HG03558 (cell line): ENCODE measurements at regions not wholly inside any gene's neighbourhood (a gene's known extent, or its start where the extent isn't known, plus 50 kb on each side); places are given as distances from the start of the nearest gene placed in this dataset.

Experiments
- ATAC-seq: cut with Tn5 transposase; IDR thresholded peaks from one replicate; pipeline ENCODE4 v1.9.1; 2021; ENCODE audit warnings: moderate number of reproducible peaks; ENCODE audit not compliant: unreplicated experiment; ENCODE audit errors: extremely low read depth

- ATAC-seq, result no peak
Observed at GRCh38 chr9:89869793-89870580, 265.2 kb downstream of the GADD45G start.

GRCh38 chr9:89871871-89872331, 267.1 kb downstream of the GADD45G start:
- no peak for ATAC-seq

- no peak for ATAC-seq
Observed at GRCh38 chr9:89872426-89872912, 267.7 kb downstream of the GADD45G start.

GRCh38 chr9:89872913-89873707, 268.3 kb downstream of the GADD45G start:
- ATAC-seq, result no peak

GRCh38 chr9:89873801-89874200, 269.0 kb downstream of the GADD45G start:
- ATAC-seq, result no peak

- no peak for ATAC-seq
Observed at GRCh38 chr9:89874351-89875321, 269.8 kb downstream of the GADD45G start.

GRCh38 chr9:89877051-89878002, 272.5 kb downstream of the GADD45G start:
- ATAC-seq, result no peak

- no peak for ATAC-seq
Observed at GRCh38 chr9:89878003-89878411, 273.2 kb downstream of the GADD45G start.

- no peak for ATAC-seq
Observed at GRCh38 chr9:89878687-89879086, 273.9 kb downstream of the GADD45G start.

- no peak for ATAC-seq
Observed at GRCh38 chr9:89879276-89879675, 274.5 kb downstream of the GADD45G start.

GRCh38 chr9:89879701-89880100, 274.9 kb downstream of the GADD45G start:
- no peak for ATAC-seq

- ATAC-seq, result no peak
Observed at GRCh38 chr9:89880161-89880560, 275.3 kb downstream of the GADD45G start.

- no peak for ATAC-seq
Observed at GRCh38 chr9:89880721-89881120, 275.9 kb downstream of the GADD45G start.

- ATAC-seq, result no peak
Observed at GRCh38 chr9:89881431-89881830, 276.6 kb downstream of the GADD45G start.

- ATAC-seq, result no peak
Observed at GRCh38 chr9:89882930-89883361, 278.1 kb downstream of the GADD45G start.

GRCh38 chr9:89883401-89884341, 278.9 kb downstream of the GADD45G start:
- no peak for ATAC-seq

- no peak for ATAC-seq
Observed at GRCh38 chr9:89884356-89885083, 279.7 kb downstream of the GADD45G start.
